Endothelial cell (in vitro differentiated cells): ENCODE measurements at regions not wholly inside any gene's neighbourhood (a gene's known extent, or its start where the extent isn't known, plus 50 kb on each side); places are given as distances from the start of the nearest gene placed in this dataset.

Experiments used
- DNase-seq: peaks from one replicate; pipeline ENCODE4 v3.0.0; 2021; ENCODE audit warnings: low spot score
- H3K27ac Mint-ChIP-seq: one replicate; pipeline ENCODE4 v1.8.0; 2021; ENCODE audit warnings: mixed read lengths, inconsistent platforms; ENCODE audit not compliant: unreplicated experiment
- H3K27me3 Mint-ChIP-seq: one replicate; pipeline ENCODE4 v1.8.0; 2021; ENCODE audit warnings: mild to moderate bottlenecking, moderate library complexity, mixed read lengths, inconsistent platforms; ENCODE audit not compliant: unreplicated experiment
- H3K36me3 Mint-ChIP-seq: one replicate; pipeline ENCODE4 v1.8.0; 2021; ENCODE audit warnings: mild to moderate bottlenecking, low read depth, mixed read lengths, inconsistent platforms; ENCODE audit not compliant: unreplicated experiment
- H3K4me1 Mint-ChIP-seq: one replicate; pipeline ENCODE4 v1.8.0; 2021; ENCODE audit warnings: mild to moderate bottlenecking, mixed read lengths, inconsistent platforms; ENCODE audit not compliant: unreplicated experiment
- H3K4me3 Mint-ChIP-seq: one replicate; pipeline ENCODE4 v1.8.0; 2021; ENCODE audit warnings: mild to moderate bottlenecking, mixed read lengths, inconsistent platforms; ENCODE audit not compliant: unreplicated experiment
- H3K9me3 Mint-ChIP-seq: one replicate; pipeline ENCODE4 v1.8.0; 2021; ENCODE audit warnings: mixed read lengths, inconsistent platforms; ENCODE audit not compliant: unreplicated experiment
- CTCF ChIP-seq: fragments of 200-600 bp; sonication (generic); IDR thresholded peaks from one replicate; pipeline ENCODE4 v1.5.0; 2021; ENCODE audit warnings: antibody characterized with exemption; ENCODE audit not compliant: unreplicated experiment

GRCh38 chr3:188041895-188042294 is 112.1 kb upstream of the LPP start:
- H3K27me3 Mint-ChIP-seq: no peaks in the 10 kb centered on the region
- H3K4me1 Mint-ChIP-seq: peaks cover 4% of the 10 kb centered on the region
- no peaks in the 10 kb centered on the region for H3K9me3 Mint-ChIP-seq
- TF ChIP-seq CTCF: no peak
- no peak overlapping the region for H3K27ac Mint-ChIP-seq
- H3K4me3 Mint-ChIP-seq: no peak overlapping the region
- no peak for DNase-seq
- no peaks in the 10 kb centered on the region for H3K36me3 Mint-ChIP-seq

GRCh38 chr3:188042466-188042865 is 111.5 kb upstream of the LPP start:
- Mint-ChIP-seq H3K27me3 (no peaks in the 10 kb centered on the region), H3K4me3 (no peak overlapping the region), H3K4me1 (no peaks in the 10 kb centered on the region), H3K36me3 (no peaks in the 10 kb centered on the region), H3K9me3 (no peaks in the 10 kb centered on the region), H3K27ac (no peak overlapping the region)
- DNase-seq: no peak
- TF ChIP-seq CTCF: no peak

GRCh38 chr3:188043891-188044290 is 110.1 kb upstream of the LPP start:
- Mint-ChIP-seq H3K36me3 (no peaks in the 10 kb centered on the region), H3K27ac (no peak overlapping the region), H3K4me3 (no peak overlapping the region), H3K27me3 (no peaks in the 10 kb centered on the region), H3K9me3 (no peaks in the 10 kb centered on the region), H3K4me1 (no peaks in the 10 kb centered on the region)
- TF ChIP-seq CTCF: no peak
- DNase-seq: no peak

GRCh38 chr3:188046561-188047211 is 107.3 kb upstream of the LPP start:
- peaks cover 8% of the 10 kb centered on the region for H3K4me1 Mint-ChIP-seq
- no peaks in the 10 kb centered on the region for H3K27me3 Mint-ChIP-seq
- no peak overlapping the region for H3K27ac Mint-ChIP-seq
- H3K9me3 Mint-ChIP-seq: no peaks in the 10 kb centered on the region
- H3K4me3 Mint-ChIP-seq: no peak overlapping the region
- TF ChIP-seq CTCF: no peak
- DNase-seq: no peak
- no peaks in the 10 kb centered on the region for H3K36me3 Mint-ChIP-seq

GRCh38 chr3:188047536-188047935 is 106.4 kb upstream of the LPP start:
- DNase-seq: no peak
- H3K36me3 Mint-ChIP-seq: no peaks in the 10 kb centered on the region
- no peaks in the 10 kb centered on the region for H3K27me3 Mint-ChIP-seq
- TF ChIP-seq CTCF: no peak
- no peak overlapping the region for H3K4me3 Mint-ChIP-seq
- no peaks in the 10 kb centered on the region for H3K9me3 Mint-ChIP-seq
- H3K27ac Mint-ChIP-seq: no peak overlapping the region
- peaks cover 11% of the 10 kb centered on the region for H3K4me1 Mint-ChIP-seq
